Stimulated activated CD4-positive, alpha-beta T cell treated with anti-CD3 and anti-CD28 coated beads, Interleukin-4, amount 100 ng/mL, for 24 hours (primary cell): ENCODE measurements at regions not wholly inside any gene's neighbourhood (a gene's known extent, or its start where the extent isn't known, plus 50 kb on each side); places are given as distances from the start of the nearest gene placed in this dataset.
"Not testable (repeated sequence)": the region's sequence is repeated elsewhere in the genome, so short reads cannot be mapped to it uniquely, and the experiment has no call there.

ENCODE experiments used
- DNase-seq: peaks from one replicate; pipeline ENCODE4 v3.0.0-alpha.2; 2020

- DNase-seq, result not testable (repeated sequence)
Measured at GRCh38 chr17:20851591-20852238, 191.1 kb downstream of the USP22 start.

- no peak for DNase-seq
Measured at GRCh38 chr17:20852239-20852989, 190.4 kb downstream of the USP22 start.

- no peak for DNase-seq
Measured at GRCh38 chr17:20852990-20853370, 189.8 kb downstream of the USP22 start.

- not testable (repeated sequence) for DNase-seq
Measured at GRCh38 chr17:20855910-20856470, 186.8 kb downstream of the USP22 start.

- not testable (repeated sequence) for DNase-seq
Measured at GRCh38 chr17:20866444-20867209, 176.2 kb downstream of the USP22 start.

- DNase-seq, result not testable (repeated sequence)
Measured at GRCh38 chr17:20867436-20867937, 175.3 kb downstream of the USP22 start.

- not testable (repeated sequence) for DNase-seq
Measured at GRCh38 chr17:20867938-20868661, 174.7 kb downstream of the USP22 start.

- DNase-seq, result not testable (repeated sequence)
Measured at GRCh38 chr17:20868662-20869007, 174.2 kb downstream of the USP22 start.

GRCh38 chr17:20873173-20873572 is 169.6 kb downstream of the USP22 start:
- DNase-seq, result not testable (repeated sequence)

- DNase-seq, result not testable (repeated sequence)
Measured at GRCh38 chr17:20873688-20874328, 169.0 kb downstream of the USP22 start.

- not testable (repeated sequence) for DNase-seq
Measured at GRCh38 chr17:20877384-20877783, 165.4 kb downstream of the USP22 start.

GRCh38 chr17:20890338-20890737 is 152.5 kb downstream of the USP22 start:
- no peak for DNase-seq

GRCh38 chr17:20895426-20895825 is 147.4 kb downstream of the USP22 start:
- not testable (repeated sequence) for DNase-seq

GRCh38 chr17:20896153-20896649 is 146.6 kb downstream of the USP22 start:
- DNase-seq, result peak; percentile 30

- DNase-seq, result not testable (repeated sequence)
Measured at GRCh38 chr17:20898726-20899125, 144.1 kb downstream of the USP22 start.

- not testable (repeated sequence) for DNase-seq
Measured at GRCh38 chr17:20902496-20902895, 140.3 kb downstream of the USP22 start.

GRCh38 chr17:20903549-20903948 is 139.3 kb downstream of the USP22 start:
- DNase-seq, result not testable (repeated sequence)

GRCh38 chr17:20908313-20909267 is 134.2 kb downstream of the USP22 start:
- peak; percentile 80 for DNase-seq

- DNase-seq, result no peak
Measured at GRCh38 chr17:20914658-20915057, 128.2 kb downstream of the USP22 start.

- no peak for DNase-seq
Measured at GRCh38 chr17:20916383-20916782, 126.4 kb downstream of the USP22 start.
